Fibroblast of pulmonary artery (primary cell): ENCODE measurements at regions not wholly inside any gene's neighbourhood (a gene's known extent, or its start where the extent isn't known, plus 50 kb on each side); places are given as distances from the start of the nearest gene placed in this dataset.

ENCODE experiments used
- DNase-seq: peaks from one replicate; pipeline ENCODE4 v3.0.0-alpha.2; 2010; ENCODE audit warnings: low read depth
- H3K4me3 ChIP-seq: replicated peaks from 2 replicates; pipeline ENCODE4 v1.5.1; 2011; ENCODE audit warnings: low read depth, mild to moderate bottlenecking, control low read depth, low read length, moderate library complexity
- TF ChIP-seq, protein P1 (sequence below): IDR thresholded peaks from 2 replicates; pipeline ENCODE4 v1.5.1; 2011; ENCODE audit warnings: mild to moderate bottlenecking, control low read depth, low read length, inconsistent platforms; ENCODE audit errors: missing control alignments

DNA sequence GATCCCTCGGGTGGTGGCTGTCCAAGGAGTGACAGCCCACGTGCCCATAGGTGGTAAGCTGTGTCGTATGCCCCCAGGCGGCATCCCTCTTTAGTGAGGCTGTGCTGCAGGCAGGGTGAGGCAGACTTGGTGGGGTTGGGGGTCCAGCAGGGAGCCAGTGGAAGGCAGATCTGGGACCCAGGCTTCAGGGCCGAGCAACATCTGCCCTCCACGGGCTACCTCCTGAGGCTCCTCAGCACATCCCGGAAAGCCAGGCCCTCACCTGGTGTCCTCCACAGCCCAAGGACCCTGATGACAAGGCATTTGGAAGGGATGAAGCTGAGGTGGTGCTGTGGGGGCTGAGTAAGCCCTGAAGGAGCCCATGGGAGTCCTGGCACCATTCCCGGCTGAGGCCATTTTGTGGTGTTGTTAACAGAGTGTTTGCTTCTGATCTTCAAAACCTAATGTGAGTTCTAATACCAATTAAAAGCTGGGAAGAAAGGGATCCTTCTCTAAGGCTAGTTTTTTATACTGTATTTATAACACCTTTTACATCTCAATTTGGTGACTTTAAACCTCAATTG is 295.8 kb upstream of the IRX2 start:
- no peak for DNase-seq
- H3K4me3 ChIP-seq, result no peak overlapping the region
- TF ChIP-seq, protein P1, sequence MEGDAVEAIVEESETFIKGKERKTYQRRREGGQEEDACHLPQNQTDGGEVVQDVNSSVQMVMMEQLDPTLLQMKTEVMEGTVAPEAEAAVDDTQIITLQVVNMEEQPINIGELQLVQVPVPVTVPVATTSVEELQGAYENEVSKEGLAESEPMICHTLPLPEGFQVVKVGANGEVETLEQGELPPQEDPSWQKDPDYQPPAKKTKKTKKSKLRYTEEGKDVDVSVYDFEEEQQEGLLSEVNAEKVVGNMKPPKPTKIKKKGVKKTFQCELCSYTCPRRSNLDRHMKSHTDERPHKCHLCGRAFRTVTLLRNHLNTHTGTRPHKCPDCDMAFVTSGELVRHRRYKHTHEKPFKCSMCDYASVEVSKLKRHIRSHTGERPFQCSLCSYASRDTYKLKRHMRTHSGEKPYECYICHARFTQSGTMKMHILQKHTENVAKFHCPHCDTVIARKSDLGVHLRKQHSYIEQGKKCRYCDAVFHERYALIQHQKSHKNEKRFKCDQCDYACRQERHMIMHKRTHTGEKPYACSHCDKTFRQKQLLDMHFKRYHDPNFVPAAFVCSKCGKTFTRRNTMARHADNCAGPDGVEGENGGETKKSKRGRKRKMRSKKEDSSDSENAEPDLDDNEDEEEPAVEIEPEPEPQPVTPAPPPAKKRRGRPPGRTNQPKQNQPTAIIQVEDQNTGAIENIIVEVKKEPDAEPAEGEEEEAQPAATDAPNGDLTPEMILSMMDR, result no peak

DNA sequence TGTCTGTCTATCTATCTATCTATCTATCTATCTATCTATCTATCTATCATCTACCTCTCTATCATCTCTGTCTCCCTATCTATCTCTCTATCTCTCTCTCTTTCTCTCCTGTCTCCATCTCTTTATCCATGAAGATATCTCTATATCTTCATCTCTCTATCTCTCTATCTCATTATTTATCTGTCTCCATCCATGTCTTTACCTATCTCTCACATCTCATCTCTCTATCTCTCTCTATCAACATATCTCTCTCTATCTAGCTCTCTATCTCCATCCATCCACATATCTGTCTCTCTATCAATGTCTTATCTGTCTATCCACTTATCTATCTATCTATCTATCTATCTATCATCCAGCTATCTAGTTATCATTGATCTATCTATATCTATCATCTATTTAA is 292.1 kb upstream of the IRX2 start:
- no peak for DNase-seq
- no peak overlapping the region for H3K4me3 ChIP-seq
- TF ChIP-seq, protein P1, result no peak

DNA sequence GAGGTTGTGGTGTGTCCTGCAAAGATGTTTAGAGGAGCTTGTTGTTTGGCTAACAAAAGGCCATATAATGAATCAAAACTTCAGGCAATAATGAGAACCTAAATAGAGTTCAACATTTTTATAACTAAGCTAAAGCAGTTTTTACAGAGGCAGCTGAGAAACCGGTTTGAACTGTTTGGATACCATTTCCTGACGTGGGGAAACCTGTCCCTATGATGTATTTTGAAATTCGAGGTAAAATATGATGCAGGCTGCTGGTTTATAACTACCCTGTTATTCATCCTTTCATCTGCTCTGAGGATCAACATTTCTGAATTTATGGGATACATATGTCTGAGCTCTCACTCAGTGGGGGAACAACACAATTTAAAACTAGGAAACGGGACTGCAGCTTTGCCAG is 289.5 kb upstream of the IRX2 start:
- TF ChIP-seq, protein P1, result no peak
- DNase-seq, result no peak
- H3K4me3 ChIP-seq, result no peak overlapping the region

DNA sequence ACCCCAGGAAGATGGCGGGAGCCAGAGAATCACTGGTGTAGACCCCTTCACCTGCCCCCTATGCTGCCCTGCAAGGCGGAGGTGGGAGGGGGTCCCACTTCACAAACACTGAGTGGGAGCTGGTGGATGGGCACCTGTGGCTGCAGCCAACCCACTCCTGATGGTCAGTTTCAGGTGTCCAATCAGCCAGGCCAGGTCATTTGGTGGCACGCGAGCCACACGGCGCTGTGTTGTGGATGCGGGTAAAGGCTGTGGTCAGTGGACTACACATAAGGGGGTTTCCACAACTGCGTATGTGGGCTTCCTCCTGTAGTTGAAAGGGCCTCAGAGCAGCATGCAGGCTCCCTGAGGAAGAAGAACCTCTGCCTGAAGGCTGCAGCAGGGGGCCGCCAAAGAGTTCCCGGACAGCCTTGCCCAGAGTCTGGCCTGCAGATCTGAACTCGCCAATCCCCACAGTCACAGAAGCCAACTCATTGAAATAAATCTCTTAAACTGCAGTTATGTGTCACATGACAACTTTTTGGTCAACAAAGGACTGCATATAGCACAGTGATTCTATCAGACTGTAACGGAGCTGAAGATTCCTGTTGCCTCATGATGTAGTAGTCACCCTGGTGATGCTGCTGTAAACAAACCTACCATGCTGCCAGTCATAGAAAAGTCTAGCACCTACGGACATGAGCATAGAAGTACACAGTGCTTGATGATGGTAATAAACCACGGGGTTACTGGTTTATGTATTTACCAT is 284.7 kb upstream of the IRX2 start:
- TF ChIP-seq, protein P1, result no peak
- DNase-seq, result no peak
- H3K4me3 ChIP-seq, result no peak overlapping the region

DNA sequence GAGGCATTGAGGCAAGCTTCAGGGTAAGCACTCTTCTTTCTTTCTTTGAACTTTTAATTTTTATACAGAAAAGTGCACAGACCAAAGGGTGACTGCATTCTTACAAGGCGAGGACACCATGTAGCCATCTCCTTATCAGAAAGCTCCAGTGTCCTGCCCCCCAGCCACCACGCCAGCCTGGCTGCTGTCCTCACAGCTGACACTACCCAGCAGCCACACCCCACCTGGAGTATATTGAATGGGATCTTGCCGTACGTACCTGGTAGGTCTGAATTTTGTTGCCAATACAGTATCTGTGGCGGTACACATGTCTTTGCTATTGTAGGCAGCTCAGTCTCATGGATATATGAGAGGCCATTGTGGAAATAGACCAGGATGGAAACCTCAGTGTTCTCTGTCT is 284.0 kb upstream of the IRX2 start:
- DNase-seq, result no peak
- TF ChIP-seq, protein P1, result no peak
- no peak overlapping the region for H3K4me3 ChIP-seq

DNA sequence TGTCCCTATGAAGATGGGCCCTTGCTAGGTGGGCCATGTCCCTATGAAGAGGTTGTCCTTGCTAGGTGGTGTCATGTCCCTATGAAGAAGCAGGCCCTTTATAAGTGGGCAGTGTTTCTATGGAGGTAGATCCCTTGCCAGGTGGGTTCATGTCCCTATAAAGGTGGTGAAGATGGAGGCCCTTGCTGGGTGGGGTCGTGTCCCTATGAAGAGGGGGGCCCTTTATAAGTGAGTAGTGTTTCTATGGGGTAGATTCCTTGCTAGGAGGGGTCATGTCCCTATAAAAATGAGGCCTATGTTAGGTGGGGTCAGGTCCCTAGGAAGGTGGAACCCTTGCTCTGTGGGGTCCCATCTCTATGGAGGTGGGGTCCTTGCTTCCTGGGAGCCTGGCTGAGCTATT is 283.4 kb upstream of the IRX2 start:
- no peak for DNase-seq

More for the DNA sequence above, 283.4 kb upstream of the IRX2 start:
- TF ChIP-seq, protein P1, result no peak
- no peak overlapping the region for H3K4me3 ChIP-seq
